ENCODE measurements at regions not wholly inside any gene's neighbourhood (a gene's known extent, or its start where the extent isn't known, plus 50 kb on each side); places are given as distances from the start of the nearest gene placed in this dataset.

GRCh38 chr12:124486346-124486963, 81.0 kb downstream of the NCOR2 start:
- Histone ChIP-seq H3K27me3 (no peaks in the 10 kb centered on the region), H3K36me3 (peaks cover 0 to 74% (median 52%) of the 10 kb centered on the region in 4 donors), H3K27ac (replicated peaks in 1 of 4) (peak overlapping the region in 3 of 4 donors; percentile 73 to 83 (median 81)), H3K4me3 (no peak overlapping the region), H3K4me1 (peaks cover 36 to 88% (median 62%) of the 10 kb centered on the region in 4 donors), H3K9me3 (no peaks in the 10 kb centered on the region)
- intact Hi-C loops (cut with DNase I), result no loop called here
- no peak for DNase-seq (ENCODE audit: extremely low spot score)
- 77% methylated on average over 19 of the region's 26 CpGs for WGBS
- no peak for TF ChIP-seq POLR2AphosphoS5 (IDR thresholded peaks at IDR 0.05)
- no peak for TF ChIP-seq EP300 (IDR thresholded peaks at IDR 0.05)
- TF ChIP-seq POLR2A (IDR thresholded peaks at IDR 0.05; ENCODE audit: low read depth), result no peak
- TF ChIP-seq, protein P1, sequence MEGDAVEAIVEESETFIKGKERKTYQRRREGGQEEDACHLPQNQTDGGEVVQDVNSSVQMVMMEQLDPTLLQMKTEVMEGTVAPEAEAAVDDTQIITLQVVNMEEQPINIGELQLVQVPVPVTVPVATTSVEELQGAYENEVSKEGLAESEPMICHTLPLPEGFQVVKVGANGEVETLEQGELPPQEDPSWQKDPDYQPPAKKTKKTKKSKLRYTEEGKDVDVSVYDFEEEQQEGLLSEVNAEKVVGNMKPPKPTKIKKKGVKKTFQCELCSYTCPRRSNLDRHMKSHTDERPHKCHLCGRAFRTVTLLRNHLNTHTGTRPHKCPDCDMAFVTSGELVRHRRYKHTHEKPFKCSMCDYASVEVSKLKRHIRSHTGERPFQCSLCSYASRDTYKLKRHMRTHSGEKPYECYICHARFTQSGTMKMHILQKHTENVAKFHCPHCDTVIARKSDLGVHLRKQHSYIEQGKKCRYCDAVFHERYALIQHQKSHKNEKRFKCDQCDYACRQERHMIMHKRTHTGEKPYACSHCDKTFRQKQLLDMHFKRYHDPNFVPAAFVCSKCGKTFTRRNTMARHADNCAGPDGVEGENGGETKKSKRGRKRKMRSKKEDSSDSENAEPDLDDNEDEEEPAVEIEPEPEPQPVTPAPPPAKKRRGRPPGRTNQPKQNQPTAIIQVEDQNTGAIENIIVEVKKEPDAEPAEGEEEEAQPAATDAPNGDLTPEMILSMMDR (IDR thresholded peaks at IDR 0.05), result no peak

DNA sequence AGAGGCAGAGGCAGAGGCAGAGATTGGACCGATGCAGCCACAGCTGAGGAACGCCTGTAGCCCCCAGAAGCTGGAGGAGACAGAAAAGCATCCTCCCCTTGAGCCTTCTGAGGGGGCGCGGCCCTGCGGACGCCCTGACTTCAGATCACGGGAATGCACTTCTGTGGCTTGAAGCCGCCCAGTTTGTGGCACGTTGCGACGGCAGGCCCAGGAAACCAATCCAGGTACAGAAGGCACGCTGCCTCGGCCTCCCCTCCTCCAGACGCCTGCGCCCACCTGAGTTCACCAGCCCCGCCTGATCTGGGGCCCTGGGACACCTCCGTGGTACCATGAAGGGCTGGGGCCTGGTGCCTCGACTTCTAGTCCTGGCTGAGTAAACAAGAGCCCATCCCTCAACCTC, 82.0 kb downstream of the NCOR2 start:
- no peak for TF ChIP-seq POLR2A (IDR thresholded peaks at IDR 0.05; ENCODE audit: low read depth)
- TF ChIP-seq EP300 (IDR thresholded peaks at IDR 0.05), result no peak
- TF ChIP-seq, protein P1 (IDR thresholded peaks at IDR 0.05), result no peak
- TF ChIP-seq POLR2AphosphoS5 (IDR thresholded peaks at IDR 0.05), result no peak
- Histone ChIP-seq H3K4me1 (peaks cover 36 to 88% (median 62%) of the 10 kb centered on the region in 4 donors), H3K27me3 (no peaks in the 10 kb centered on the region), H3K4me3 (no peak overlapping the region), H3K9me3 (no peaks in the 10 kb centered on the region), H3K27ac (replicated peaks in 1 of 4) (no peak overlapping the region), H3K36me3 (peaks cover 0 to 69% (median 54%) of the 10 kb centered on the region in 4 donors)
- 87% methylated on average over 18 of the region's 18 CpGs for WGBS
- intact Hi-C loops (cut with DNase I), result no loop called here
- no peak for DNase-seq (ENCODE audit: extremely low spot score)

DNA sequence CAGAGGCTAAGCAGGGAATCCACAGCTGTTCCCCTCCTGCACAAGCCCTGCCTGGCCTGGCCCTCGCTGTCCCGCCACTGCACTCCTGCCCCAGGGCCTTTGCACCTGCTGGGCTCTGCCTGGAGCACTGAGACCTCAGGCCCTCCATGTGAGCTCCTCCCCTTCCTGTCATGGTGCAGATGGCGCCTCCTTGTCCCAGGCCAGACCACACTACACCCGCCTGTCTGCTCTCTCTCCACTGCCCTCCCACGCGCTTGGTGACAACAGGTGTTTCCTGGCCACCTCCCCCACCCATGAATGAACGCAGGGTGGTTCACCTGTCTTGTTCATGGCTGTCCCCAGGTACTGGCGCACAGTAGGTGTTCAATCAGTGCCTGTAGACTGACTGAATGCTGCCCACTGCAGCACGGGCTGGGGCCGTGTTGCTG, 82.9 kb downstream of the NCOR2 start:
- intact Hi-C loops (cut with DNase I), result no loop called here
- peaks cover 42 to 88% (median 62%) of the 10 kb centered on the region in 4 donors for H3K4me1 ChIP-seq
- H3K9me3 ChIP-seq, result no peaks in the 10 kb centered on the region
- H3K36me3 ChIP-seq, result peaks cover 0 to 62% (median 54%) of the 10 kb centered on the region in 4 donors
- H3K4me3 ChIP-seq, result no peak overlapping the region
- H3K27me3 ChIP-seq, result no peaks in the 10 kb centered on the region
- TF ChIP-seq POLR2AphosphoS5 (IDR thresholded peaks at IDR 0.05), result no peak
- TF ChIP-seq, protein P1 (IDR thresholded peaks at IDR 0.05), result no peak
- H3K27ac ChIP-seq (replicated peaks in 1 of 4), result no peak overlapping the region
- 92% methylated on average over 10 of the region's 10 CpGs for WGBS
- DNase-seq (ENCODE audit: extremely low spot score), result no peak

DNA sequence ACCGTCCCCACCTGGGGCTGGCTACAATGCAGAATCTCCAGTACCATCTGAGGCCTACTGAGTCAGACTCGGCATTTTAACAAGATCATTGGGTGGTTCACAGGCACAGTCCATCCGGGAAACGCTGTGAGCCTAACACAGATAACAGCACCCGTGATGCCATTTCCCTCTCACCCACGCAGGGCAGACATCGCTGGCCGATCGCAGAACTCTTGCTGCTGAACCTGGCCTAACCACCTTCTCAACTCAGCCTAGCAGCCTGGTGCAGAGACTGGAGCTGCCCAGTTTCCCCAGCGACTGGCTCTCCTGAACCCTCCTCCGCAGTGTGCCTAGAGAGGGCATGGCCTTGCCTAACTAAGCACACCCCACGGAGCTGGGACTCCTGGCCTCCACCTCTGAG, 83.3 kb downstream of the NCOR2 start:
- H3K4me1 ChIP-seq, result peaks cover 39 to 88% (median 61%) of the 10 kb centered on the region in 4 donors

More for the DNA sequence above, 83.3 kb downstream of the NCOR2 start:
- no peak overlapping the region for H3K4me3 ChIP-seq
- no peak overlapping the region for H3K27ac ChIP-seq (replicated peaks in 1 of 4)
- intact Hi-C loops (cut with DNase I), result no loop called here
- H3K27me3 ChIP-seq, result no peaks in the 10 kb centered on the region
- TF ChIP-seq POLR2AphosphoS5 (IDR thresholded peaks at IDR 0.05), result no peak
- TF ChIP-seq EP300 (IDR thresholded peaks at IDR 0.05), result no peak
- TF ChIP-seq, protein P1 (IDR thresholded peaks at IDR 0.05), result no peak
- TF ChIP-seq POLR2A (IDR thresholded peaks at IDR 0.05; ENCODE audit: low read depth), result no peak
- H3K9me3 ChIP-seq, result no peaks in the 10 kb centered on the region
- 88% methylated on average over 9 of the region's 12 CpGs for WGBS
- H3K36me3 ChIP-seq, result peaks cover 0 to 58% (median 52%) of the 10 kb centered on the region in 4 donors
- DNase-seq (ENCODE audit: extremely low spot score), result no peak
